ENCODE measurements at regions not wholly inside any gene's neighbourhood (a gene's known extent, or its start where the extent isn't known, plus 50 kb on each side); places are given as distances from the start of the nearest gene placed in this dataset.

GRCh38 chr12:115481141-115481540 lies 796.4 kb downstream of the MED13L start:
- TF ChIP-seq CTCF (IDR thresholded peaks at IDR 0.05) (no peak), RAD21 (conservative IDR thresholded peaks at IDR 0.05 in 1 of 2, IDR thresholded peaks at IDR 0.05 in 1 of 2) (no peak), EP300 (IDR thresholded peaks at IDR 0.05) (no peak), POLR2A (IDR thresholded peaks at IDR 0.05; ENCODE audit: low read length) (no peak), ZNF302 (CRISPR knock-in tag; IDR thresholded peaks at IDR 0.05) (no peak), E2F6 (IDR thresholded peaks at IDR 0.05; ENCODE audit: borderline replicate concordance, low read depth) (no peak)

Measured in A549 (cell line).